A549 (cell line): ENCODE measurements at regions not wholly inside any gene's neighbourhood (a gene's known extent, or its start where the extent isn't known, plus 50 kb on each side); places are given as distances from the start of the nearest gene placed in this dataset.

ENCODE experiments used
- BHLHE40 ChIP-seq: IDR thresholded peaks from 2 replicates; pipeline ENCODE4 v1.6.1; 2012; ENCODE audit warnings: low read depth, low read length, inconsistent platforms
- CEBPB ChIP-seq, 2 experiments: fragments of >200 bp in 1 of 2; sonication (Bioruptor Twin) in 1 of 2; formaldehyde crosslinking in 1 of 2; IDR thresholded peaks; 2 replicates each; pipeline ENCODE4 v1.6.1; 2012 to 2016
- CTCF ChIP-seq: fragments of >200 bp; sonication (Bioruptor Twin); formaldehyde crosslinking; IDR thresholded peaks from 3 replicates; pipeline ENCODE4 v1.5.1; 2016
- EP300 ChIP-seq, 2 experiments: fragments of >200 bp; sonication (Bioruptor Twin); formaldehyde crosslinking; IDR thresholded peaks; 2 replicates in 1 of 2; 3 replicates in 1 of 2; pipeline ENCODE4 v1.6.1; 2016 to 2017
- HOXA7 ChIP-seq: fragments of 250-450 bp; sonication (Bioruptor Pico); IDR thresholded peaks from 2 replicates; pipeline ENCODE4 v1.5.0; 2020; ENCODE audit warnings: mild to moderate bottlenecking, moderate library complexity
- KDM1A ChIP-seq: fragments of 200-600 bp; sonication (generic); IDR thresholded peaks from 2 replicates; pipeline ENCODE4 v1.6.1; 2016; ENCODE audit warnings: low read depth, mild to moderate bottlenecking
- KDM5A ChIP-seq: fragments of 200-600 bp; sonication (generic); IDR thresholded peaks from 2 replicates; pipeline ENCODE4 v1.6.1; 2016; ENCODE audit warnings: antibody characterized with exemption, mild to moderate bottlenecking
- MYC ChIP-seq: IDR thresholded peaks from 2 replicates; pipeline ENCODE4 v1.6.1; 2012; ENCODE audit warnings: mild to moderate bottlenecking, inconsistent platforms, low read length, improper control_type of control experiment, borderline replicate concordance
- PHF8 ChIP-seq: fragments of 200-600 bp; sonication (generic); IDR thresholded peaks from 2 replicates; pipeline ENCODE4 v1.6.1; 2016; ENCODE audit warnings: low read depth, mild to moderate bottlenecking, antibody characterized with exemption, moderate library complexity, borderline replicate concordance
- POLR2A ChIP-seq: IDR thresholded peaks from 2 replicates; pipeline ENCODE4 v1.6.1; 2012; ENCODE audit warnings: mild to moderate bottlenecking, low read length
- POLR2AphosphoS2 ChIP-seq: conservative IDR thresholded peaks from 2 replicates; pipeline ENCODE4 v1.6.1; 2012; ENCODE audit warnings: low read length, improper control_type of control experiment, inconsistent platforms
- REST ChIP-seq: fragments of 200-600 bp; sonication (generic); IDR thresholded peaks from 2 replicates; pipeline ENCODE4 v1.6.1; 2016; ENCODE audit warnings: antibody characterized with exemption, mild to moderate bottlenecking, moderate library complexity
- SMC3 ChIP-seq: fragments of >200 bp; sonication (Bioruptor Twin); formaldehyde crosslinking; IDR thresholded peaks from 3 replicates; pipeline ENCODE4 v1.6.1; 2018; ENCODE audit warnings: inconsistent platforms

- TF ChIP-seq CTCF, result no peak
- TF ChIP-seq EP300 (IDR thresholded peaks at IDR 0.05), result no peak
- TF ChIP-seq MYC, result no peak
- TF ChIP-seq SMC3, result no peak
- no peak for TF ChIP-seq HOXA7 (CRISPR knock-in tag)
- TF ChIP-seq KDM1A, result no peak
- no peak for TF ChIP-seq REST
- no peak for TF ChIP-seq PHF8
- no peak for TF ChIP-seq BHLHE40
- no peak for TF ChIP-seq KDM5A
- no peak for TF ChIP-seq POLR2A
- no peak for TF ChIP-seq POLR2AphosphoS2
- TF ChIP-seq CEBPB (IDR thresholded peaks at IDR 0.05), result no peak
Observed at GRCh38 chr3:76308541-76308940, 523.2 kb upstream of the ZNF717 start.
